HG02885 (cell line): ENCODE measurements at regions not wholly inside any gene's neighbourhood (a gene's known extent, or its start where the extent isn't known, plus 50 kb on each side); places are given as distances from the start of the nearest gene placed in this dataset.
A peak's percentile ranks its signal among the peaks of the same experiment; 100 is the strongest.

Experiments used
- ATAC-seq: cut with Tn5 transposase; IDR thresholded peaks from one replicate; pipeline ENCODE4 v1.9.1; 2021; ENCODE audit warnings: mild to moderate bottlenecking; ENCODE audit not compliant: unreplicated experiment, poor library complexity

GRCh38 chr12:92444763-92445162 lies 258.0 kb upstream of the PLEKHG7 start:
- ATAC-seq: peak; percentile 42

- ATAC-seq: no peak
Observed at GRCh38 chr12:92442782-92443181, 260.0 kb upstream of the PLEKHG7 start.

DNA sequence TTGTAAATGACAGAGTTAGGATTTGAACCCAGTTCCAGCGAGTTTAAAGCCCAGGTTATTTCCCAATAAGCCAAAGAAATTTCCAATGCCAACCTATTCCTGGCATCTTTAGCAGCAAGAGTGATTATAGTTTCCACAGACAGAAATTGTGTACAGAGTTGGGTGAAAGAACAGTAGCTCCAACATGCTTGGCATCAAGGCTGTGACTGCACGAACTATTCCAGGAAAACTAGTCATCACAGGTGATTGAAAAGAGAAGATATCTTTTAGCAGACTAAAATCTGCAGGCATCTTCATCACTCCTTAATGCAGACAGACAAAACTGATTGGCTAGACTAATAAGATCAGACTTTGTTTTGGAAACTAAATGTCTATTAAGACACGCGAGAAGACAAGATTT lies 262.7 kb upstream of the PLEKHG7 start:
- ATAC-seq: no peak

DNA sequence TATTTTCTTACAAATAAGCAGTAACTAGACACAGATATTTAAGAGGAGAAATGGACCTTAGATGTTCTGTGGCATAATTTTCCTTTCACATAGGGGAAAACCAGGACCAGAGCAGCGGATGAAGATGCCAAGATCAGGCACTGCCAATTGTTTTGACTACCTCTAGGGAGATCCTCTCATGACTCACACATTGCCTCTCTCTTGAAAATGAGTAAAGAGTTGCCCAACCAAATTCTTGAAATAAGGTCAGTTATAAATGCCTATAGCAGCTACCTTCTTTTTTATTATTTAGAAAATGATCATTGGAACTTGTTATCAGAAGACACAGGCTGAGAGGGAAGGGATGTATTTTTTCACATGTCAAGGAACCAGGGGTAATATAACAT lies 263.4 kb upstream of the PLEKHG7 start:
- no peak for ATAC-seq

GRCh38 chr12:92438641-92439419 lies 264.0 kb upstream of the PLEKHG7 start:
- no peak for ATAC-seq

DNA sequence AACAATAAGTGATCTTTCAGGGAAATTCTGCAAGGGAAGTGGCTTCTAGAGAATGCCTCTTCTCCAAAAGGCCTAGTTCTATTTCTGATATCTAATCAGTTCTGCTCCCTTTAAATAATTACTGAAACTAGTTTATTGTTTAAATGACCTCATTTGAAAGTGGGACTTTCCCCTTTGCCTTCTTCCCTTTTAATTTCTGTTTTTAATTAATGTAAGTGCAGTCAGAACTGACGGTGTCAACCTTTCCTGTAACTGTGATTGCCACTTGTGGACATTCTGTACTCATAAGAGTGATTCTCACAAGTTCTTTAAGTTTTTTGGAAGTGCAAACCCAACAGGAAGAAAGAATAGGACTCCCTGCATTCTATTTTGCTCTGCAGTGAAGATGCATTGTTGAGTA lies 265.3 kb upstream of the PLEKHG7 start:
- ATAC-seq: no peak

- no peak for ATAC-seq
Observed at GRCh38 chr12:92436856-92437255, 265.9 kb upstream of the PLEKHG7 start.

DNA sequence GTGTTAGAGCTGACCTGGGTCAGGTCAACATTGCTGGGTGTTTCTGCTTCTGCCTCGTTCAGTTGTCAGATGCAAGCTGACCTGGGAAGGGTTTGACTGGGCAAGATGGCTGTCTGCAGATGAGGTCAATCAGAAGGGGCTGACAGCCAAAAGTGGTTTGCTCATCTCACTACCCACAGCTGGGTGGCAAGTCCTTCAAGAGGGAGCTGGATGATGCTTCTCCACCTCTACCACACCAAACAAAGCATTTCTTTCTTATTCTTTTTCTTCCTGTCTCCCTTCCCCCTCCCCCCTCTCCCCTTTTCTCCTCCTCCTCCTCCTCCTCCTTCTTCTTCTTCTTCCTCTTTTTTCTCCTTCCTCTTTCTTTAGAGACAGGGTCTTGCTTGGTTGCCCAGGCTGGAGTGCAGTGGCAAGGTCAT lies 268.2 kb upstream of the PLEKHG7 start:
- no peak for ATAC-seq

- ATAC-seq: peak; percentile 73
Observed at GRCh38 chr12:92432724-92433441, 269.9 kb upstream of the PLEKHG7 start.

GRCh38 chr12:92431146-92431545 lies 271.6 kb upstream of the PLEKHG7 start:
- ATAC-seq: peak; percentile 68

GRCh38 chr12:92426332-92426731 lies 276.5 kb upstream of the PLEKHG7 start:
- ATAC-seq: no peak

- no peak for ATAC-seq
Observed at GRCh38 chr12:92425165-92425564, 277.6 kb upstream of the PLEKHG7 start.

DNA sequence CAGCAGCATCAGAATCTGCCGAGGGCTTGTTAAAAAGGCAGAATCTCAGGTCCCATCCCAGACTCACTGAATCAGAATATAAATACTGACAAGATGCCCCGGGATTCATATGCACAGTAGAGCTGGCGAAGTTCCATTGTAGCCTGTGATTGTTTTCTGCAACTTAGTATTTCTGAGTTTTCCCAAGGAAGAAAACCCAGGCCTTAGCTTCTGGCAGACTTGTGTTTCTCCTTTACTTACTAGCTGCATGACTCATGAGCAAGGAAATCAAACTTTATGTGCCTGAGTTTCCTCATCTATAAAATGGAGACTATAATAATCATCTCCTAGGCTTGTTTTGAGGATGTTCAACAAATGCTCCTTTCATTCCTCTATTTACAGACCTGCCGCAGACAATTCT lies 278.5 kb upstream of the PLEKHG7 start:
- ATAC-seq: no peak

DNA sequence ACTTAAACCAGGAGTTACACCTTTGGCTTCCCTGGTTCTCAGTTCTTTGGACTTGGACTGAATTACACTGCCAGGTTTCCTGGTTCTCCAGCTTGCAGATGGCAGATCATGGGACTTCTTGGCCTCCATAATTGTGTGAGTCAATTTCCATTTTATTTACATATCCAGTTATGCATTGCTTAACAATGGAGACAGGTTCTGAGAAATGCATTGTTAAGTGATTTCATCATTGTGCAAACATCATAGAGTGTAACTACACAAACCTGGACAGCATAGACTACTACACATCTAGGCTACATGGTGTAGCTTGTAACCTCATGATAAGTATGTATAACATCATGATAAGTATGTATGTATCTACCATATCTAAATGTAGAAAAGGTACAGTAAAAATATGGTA lies 276.1 kb upstream of the BTG1 start:
- ATAC-seq: no peak

- ATAC-seq: no peak
Observed at GRCh38 chr12:92421042-92421441, 275.4 kb upstream of the BTG1 start.

DNA sequence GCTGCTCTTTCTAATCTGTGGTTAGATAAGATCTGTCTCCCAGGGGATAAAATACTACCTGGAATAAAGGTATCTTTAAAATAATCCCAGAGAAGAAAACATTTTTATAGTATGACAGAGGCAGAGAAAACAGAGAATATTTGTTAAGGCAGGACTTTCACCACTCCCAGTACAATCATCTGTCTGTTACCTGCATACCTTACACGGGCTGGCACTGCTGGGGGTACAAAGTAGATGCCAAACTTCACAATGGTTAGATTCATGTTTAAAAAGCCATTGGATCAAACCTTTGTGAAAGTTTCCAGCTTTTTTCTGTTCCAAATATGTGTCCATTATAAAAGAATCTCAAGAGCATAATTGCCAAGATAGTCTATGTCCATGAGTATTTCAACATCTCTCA lies 273.6 kb upstream of the BTG1 start:
- no peak for ATAC-seq

DNA sequence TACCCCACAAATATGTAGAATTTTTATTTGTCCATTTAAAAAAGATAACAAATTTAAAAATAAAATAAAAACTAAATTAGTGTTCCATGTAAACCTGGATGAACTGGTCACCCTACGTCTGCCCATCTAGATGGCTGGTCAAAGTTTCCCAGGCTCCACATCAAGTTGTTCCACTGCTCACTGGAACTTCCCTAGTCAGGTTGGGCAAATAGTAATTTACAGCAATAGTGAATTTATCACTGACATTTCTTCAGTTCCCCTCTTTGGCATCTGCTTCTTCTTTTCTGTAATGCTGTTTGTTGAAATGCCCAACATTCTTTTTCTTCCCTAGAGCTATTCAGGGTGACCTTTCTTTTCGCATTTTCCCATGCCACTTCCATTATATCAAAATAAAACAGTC lies 272.7 kb upstream of the BTG1 start:
- no peak for ATAC-seq

GRCh38 chr12:92417373-92417772 lies 271.7 kb upstream of the BTG1 start:
- no peak for ATAC-seq

- no peak for ATAC-seq
Observed at GRCh38 chr12:92416385-92416812, 270.8 kb upstream of the BTG1 start.

DNA sequence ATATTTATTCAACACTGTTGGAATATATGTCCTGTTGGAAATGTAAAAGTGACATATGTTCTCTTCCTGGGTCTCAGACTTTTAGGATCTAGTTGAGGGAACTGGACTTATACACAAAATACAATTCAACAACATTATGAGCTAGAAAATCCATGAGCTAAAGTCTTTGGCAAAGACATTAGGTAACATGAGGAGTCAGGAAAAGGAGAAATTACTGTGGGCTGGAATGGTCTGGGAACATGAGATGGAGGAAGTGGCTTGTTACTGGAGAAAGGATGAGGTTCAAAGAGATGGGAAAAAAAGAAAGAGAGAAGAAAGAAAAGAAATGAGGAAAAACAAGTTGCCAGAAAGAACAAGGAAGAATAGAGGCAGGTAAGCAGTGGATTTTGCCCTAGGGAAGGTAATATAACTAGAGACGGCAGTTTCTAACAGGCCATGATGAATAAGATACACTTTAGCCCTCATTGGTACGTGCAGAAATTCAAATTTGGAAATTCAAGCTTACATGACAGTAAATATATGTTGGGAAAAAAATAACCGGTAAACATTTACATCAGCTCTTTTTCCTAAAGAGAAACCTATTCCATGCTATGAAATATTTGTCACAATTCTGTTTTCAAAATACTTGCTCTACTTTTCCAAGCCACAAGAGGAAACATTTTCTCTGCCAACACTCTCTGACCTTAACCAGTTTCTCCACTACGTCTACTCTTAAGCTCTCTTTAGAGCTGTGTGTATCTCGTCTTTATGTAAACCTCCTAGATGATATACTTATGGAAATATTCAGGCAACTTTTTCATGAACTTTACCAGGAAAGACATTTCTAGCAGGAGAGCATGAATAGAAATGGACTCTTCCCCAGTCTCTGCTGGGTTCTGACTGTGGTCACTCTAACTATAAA lies 268.8 kb upstream of the BTG1 start:
- no peak for ATAC-seq

GRCh38 chr12:92413286-92413685 lies 267.6 kb upstream of the BTG1 start:
- ATAC-seq: no peak
